ENCODE measurements at regions not wholly inside any gene's neighbourhood (a gene's known extent, or its start where the extent isn't known, plus 50 kb on each side); places are given as distances from the start of the nearest gene placed in this dataset.

- TF ChIP-seq CTCF (conservative IDR thresholded peaks at IDR 0.05) (no peak), ZFX (IDR thresholded peaks at IDR 0.05) (no peak)
Measured at GRCh38 chr12:125619723-125620122, 554.5 kb downstream of the AACS start.
